ENCODE measurements at regions not wholly inside any gene's neighbourhood (a gene's known extent, or its start where the extent isn't known, plus 50 kb on each side); places are given as distances from the start of the nearest gene placed in this dataset.

DNA sequence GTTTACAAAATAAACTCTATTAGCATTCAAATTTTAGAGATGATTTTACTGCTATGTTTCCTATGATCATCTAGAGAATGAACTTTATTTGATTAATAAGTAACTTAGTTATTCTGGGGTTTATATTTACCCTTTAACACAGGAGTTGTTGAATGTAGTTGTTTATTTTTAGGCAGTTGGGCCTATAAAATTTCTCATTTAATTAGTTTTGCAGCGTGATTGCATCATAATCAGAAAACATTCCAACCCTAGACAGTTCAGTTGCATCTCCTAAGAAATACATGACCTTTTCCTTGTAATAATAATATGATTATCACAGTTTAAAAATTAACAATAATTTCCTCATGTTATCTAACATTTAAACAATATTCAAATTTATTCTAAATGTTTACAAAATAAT lies 224.7 kb upstream of the CDH7 start:
- TF ChIP-seq ZNF274 (IDR thresholded peaks at IDR 0.05; ENCODE audit: low read depth, low read length) (no peak), SUZ12 (IDR thresholded peaks at IDR 0.05; ENCODE audit: extremely low read depth, insufficient read depth, insufficient read length) (no peak), YY1 (IDR thresholded peaks at IDR 0.05; ENCODE audit: insufficient read depth, insufficient read length) (no peak)
